Colonic mucosa (tissue), 4 donors: ENCODE measurements at regions not wholly inside any gene's neighbourhood (a gene's known extent, or its start where the extent isn't known, plus 50 kb on each side); places are given as distances from the start of the nearest gene placed in this dataset.

Experiments used
- DNase-seq: peaks from one replicate; pipeline ENCODE4 v3.0.0-alpha.2; 2020
- H3K27ac ChIP-seq: fragments of 200-600 bp; one replicate; pipeline ENCODE4 v1.8.0; 2021
- H3K27me3 ChIP-seq: fragments of 200-600 bp; one replicate; pipeline ENCODE4 v1.8.0; 2021
- H3K36me3 ChIP-seq: fragments of 200-600 bp; one replicate; pipeline ENCODE4 v1.8.0; 2021
- H3K4me1 ChIP-seq: fragments of 200-600 bp; one replicate; pipeline ENCODE4 v1.8.0; 2021; ENCODE audit warnings: mild to moderate bottlenecking
- H3K4me3 ChIP-seq: fragments of 200-600 bp; one replicate; pipeline ENCODE4 v1.8.0; 2021
- H3K9ac ChIP-seq, 2 donors: one replicate each; pipeline ENCODE4 v1.7.0; 2013; ENCODE audit warnings: control low read depth in 2 of 2, low read depth in 2 of 2, low read length in 2 of 2
- H3K9me3 ChIP-seq: fragments of 200-600 bp; one replicate; pipeline ENCODE4 v1.8.0; 2021
- intact Hi-C: fragments of 100-400 bp; cut with DNase I; formaldehyde crosslinking; loops from one replicate; pipeline ENCODE4 v1.14.1; 2022
- TF ChIP-seq, protein P1 (sequence below): fragments of 200-600 bp; IDR thresholded peaks from one replicate; pipeline ENCODE4 v1.8.0; 2022; ENCODE audit warnings: antibody characterized with exemption, mild to moderate bottlenecking
- donor health status: healthy.
- donor health status: DM: no; HTN: no; CAD: no.
- donor health status: DM: no; HTN: no; CAD: no.

DNA sequence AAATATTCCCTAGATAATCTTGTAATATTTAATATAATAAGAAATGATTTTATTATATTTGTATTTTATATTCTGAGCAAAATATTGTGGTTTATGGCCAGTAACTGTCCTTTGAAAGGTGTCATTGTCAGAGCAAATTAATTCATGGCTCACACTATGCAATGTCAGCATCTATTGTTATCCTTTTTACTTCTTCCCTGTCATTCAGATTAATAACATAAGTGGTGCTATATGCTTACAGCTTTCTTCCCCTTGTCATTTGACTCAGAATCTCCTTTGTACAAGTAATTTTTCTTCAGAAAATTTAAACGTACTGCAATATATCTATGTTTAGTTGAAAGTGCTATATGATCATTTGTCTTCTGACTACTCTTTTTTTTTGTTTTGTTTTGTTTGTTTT lies 1738.2 kb upstream of the MIR17HG start:
- H3K4me3 ChIP-seq, result no peak overlapping the region
- no peak overlapping the region for H3K27ac ChIP-seq
- no peak overlapping the region for H3K9ac ChIP-seq
- no peak for DNase-seq
- no peaks in the 10 kb centered on the region for H3K27me3 ChIP-seq
- no peaks in the 10 kb centered on the region for H3K36me3 ChIP-seq
- no peaks in the 10 kb centered on the region for H3K4me1 ChIP-seq
- TF ChIP-seq, protein P1, sequence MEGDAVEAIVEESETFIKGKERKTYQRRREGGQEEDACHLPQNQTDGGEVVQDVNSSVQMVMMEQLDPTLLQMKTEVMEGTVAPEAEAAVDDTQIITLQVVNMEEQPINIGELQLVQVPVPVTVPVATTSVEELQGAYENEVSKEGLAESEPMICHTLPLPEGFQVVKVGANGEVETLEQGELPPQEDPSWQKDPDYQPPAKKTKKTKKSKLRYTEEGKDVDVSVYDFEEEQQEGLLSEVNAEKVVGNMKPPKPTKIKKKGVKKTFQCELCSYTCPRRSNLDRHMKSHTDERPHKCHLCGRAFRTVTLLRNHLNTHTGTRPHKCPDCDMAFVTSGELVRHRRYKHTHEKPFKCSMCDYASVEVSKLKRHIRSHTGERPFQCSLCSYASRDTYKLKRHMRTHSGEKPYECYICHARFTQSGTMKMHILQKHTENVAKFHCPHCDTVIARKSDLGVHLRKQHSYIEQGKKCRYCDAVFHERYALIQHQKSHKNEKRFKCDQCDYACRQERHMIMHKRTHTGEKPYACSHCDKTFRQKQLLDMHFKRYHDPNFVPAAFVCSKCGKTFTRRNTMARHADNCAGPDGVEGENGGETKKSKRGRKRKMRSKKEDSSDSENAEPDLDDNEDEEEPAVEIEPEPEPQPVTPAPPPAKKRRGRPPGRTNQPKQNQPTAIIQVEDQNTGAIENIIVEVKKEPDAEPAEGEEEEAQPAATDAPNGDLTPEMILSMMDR, result no peak
- intact Hi-C loops, result no loop called here
- H3K9me3 ChIP-seq, result no peaks in the 10 kb centered on the region

DNA sequence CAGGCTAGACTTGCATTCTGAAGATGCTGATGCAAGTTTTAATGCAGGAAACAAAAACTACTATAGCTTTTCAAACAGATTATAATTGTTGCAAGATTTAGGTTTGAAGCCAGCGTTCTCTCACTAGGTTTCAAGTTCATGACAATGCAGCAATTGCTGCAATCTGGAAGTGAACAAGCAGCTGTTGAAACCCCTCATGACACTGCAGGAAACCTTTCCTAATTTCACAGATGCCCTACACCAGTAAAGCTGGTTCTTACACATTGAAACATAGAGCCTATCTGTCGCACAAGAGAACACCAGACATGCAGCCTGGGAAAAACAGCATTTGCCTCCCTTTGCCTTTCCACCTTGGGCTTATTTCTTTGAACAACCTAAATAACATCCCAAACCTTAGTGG lies 1737.2 kb upstream of the MIR17HG start:
- Histone ChIP-seq H3K4me3 (no peak overlapping the region), H3K4me1 (no peaks in the 10 kb centered on the region), H3K9me3 (no peaks in the 10 kb centered on the region), H3K9ac (no peak overlapping the region), H3K36me3 (no peaks in the 10 kb centered on the region), H3K27ac (no peak overlapping the region), H3K27me3 (no peaks in the 10 kb centered on the region)
- intact Hi-C loops, result no loop called here
- no peak for DNase-seq
- TF ChIP-seq, protein P1, result no peak

DNA sequence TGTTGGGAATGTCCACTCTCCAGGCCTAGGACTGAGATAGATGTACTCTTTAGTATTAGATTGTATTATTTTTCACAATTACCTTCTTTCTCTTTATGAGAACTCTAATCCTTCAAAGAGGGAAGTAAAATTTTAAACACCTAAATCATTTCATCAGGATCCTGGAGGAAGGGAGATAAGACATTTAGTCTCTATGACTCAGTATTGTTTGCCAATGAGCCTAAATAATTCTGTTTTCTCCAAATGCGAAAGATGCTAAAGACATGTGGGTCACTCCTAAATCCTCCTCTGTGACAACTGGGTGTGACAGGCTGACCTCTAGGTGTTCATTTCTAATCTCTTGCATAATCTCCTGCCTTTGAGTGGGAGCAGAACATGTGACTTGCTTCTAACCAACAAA lies 1736.6 kb upstream of the MIR17HG start:
- Histone ChIP-seq H3K9ac (no peak overlapping the region), H3K4me3 (no peak overlapping the region), H3K36me3 (no peaks in the 10 kb centered on the region), H3K9me3 (no peaks in the 10 kb centered on the region), H3K4me1 (no peaks in the 10 kb centered on the region), H3K27me3 (no peaks in the 10 kb centered on the region), H3K27ac (no peak overlapping the region)
- DNase-seq, result no peak
- TF ChIP-seq, protein P1, result no peak
- intact Hi-C loops, result no loop called here

DNA sequence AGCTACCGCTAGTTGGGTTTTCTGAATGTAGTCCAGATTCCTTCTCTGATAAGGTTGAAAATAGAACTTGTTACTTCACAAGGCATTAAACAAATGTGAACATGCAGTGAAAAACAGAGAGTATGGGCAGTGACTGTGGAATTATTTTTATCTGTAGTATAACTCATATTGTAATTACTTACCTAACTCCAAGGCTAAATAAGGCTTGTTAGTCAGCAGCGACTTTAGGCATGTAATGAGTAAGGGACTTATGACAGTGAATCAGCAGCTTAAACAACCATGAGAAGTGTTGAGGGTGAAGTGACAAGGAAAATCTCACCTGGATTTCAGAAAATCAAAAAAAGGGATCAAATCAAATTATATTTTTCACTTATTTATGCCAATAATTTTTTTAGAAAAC lies 1719.5 kb upstream of the MIR17HG start:
- Histone ChIP-seq H3K27ac (no peak overlapping the region), H3K36me3 (no peaks in the 10 kb centered on the region), H3K4me1 (no peaks in the 10 kb centered on the region), H3K9me3 (no peaks in the 10 kb centered on the region), H3K27me3 (no peaks in the 10 kb centered on the region), H3K9ac (no peak overlapping the region), H3K4me3 (no peak overlapping the region)
- intact Hi-C loops, result no loop called here
- TF ChIP-seq, protein P1, result no peak
- DNase-seq, result no peak

DNA sequence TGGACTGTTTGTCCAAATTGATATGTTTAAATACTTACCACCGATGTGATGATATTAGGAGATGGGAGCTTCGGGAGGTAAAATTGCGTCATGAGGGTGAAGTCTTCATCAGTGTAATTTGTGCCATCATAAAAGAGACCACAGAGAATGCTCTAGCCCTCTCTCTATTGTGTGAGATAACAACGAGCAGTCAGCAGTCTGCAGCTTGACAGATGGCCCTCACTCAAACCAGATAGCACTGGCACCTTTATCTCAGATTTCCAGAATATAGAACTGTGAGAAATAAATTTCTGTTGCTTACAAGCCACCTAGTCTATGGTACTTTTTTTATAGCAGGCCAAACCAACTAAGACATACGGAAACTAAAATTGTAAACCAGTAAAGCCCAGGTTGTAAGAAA lies 1718.9 kb upstream of the MIR17HG start:
- no peak for DNase-seq
- Histone ChIP-seq H3K4me1 (no peaks in the 10 kb centered on the region), H3K27ac (no peak overlapping the region), H3K9ac (no peak overlapping the region), H3K27me3 (no peaks in the 10 kb centered on the region), H3K4me3 (no peak overlapping the region), H3K9me3 (no peaks in the 10 kb centered on the region), H3K36me3 (no peaks in the 10 kb centered on the region)
- intact Hi-C loops, result no loop called here
- TF ChIP-seq, protein P1, result no peak

DNA sequence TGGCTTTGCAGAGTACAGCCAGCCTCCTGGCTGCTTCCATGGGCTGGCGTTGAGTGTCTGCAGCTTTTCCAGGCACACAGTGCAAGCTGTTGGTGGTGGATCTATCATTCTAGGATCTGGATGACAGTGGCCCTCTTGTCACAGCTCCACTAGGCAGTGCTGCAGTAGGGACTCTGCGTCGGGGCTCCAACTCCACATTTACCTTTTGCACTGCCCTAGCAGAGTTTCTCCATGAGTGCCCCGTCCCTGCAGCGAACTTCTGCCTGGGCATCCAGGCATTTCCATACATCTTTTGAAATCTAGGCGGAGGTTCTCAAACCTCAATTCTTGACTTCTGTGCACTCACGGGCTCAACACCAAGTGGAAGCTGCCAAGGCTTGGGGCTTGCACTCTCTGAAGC lies 1697.3 kb upstream of the MIR17HG start:
- H3K4me1 ChIP-seq, result no peaks in the 10 kb centered on the region
- H3K27ac ChIP-seq, result no peak overlapping the region
- no peaks in the 10 kb centered on the region for H3K36me3 ChIP-seq
- no peaks in the 10 kb centered on the region for H3K9me3 ChIP-seq
- intact Hi-C loops, result no loop called here
- TF ChIP-seq, protein P1, result no peak
- DNase-seq, result no peak
- H3K4me3 ChIP-seq, result no peak overlapping the region
- no peaks in the 10 kb centered on the region for H3K27me3 ChIP-seq
- H3K9ac ChIP-seq, result no peak overlapping the region
